ENCODE measurements at regions not wholly inside any gene's neighbourhood (a gene's known extent, or its start where the extent isn't known, plus 50 kb on each side); places are given as distances from the start of the nearest gene placed in this dataset.
"Not testable (repeated sequence)": the region's sequence is repeated elsewhere in the genome, so short reads cannot be mapped to it uniquely, and the experiment has no call there.

- DNase-seq, result no peak
Observed at GRCh38 chr10:22158426-22158825, 59.4 kb downstream of the EBLN1 start.

DNA sequence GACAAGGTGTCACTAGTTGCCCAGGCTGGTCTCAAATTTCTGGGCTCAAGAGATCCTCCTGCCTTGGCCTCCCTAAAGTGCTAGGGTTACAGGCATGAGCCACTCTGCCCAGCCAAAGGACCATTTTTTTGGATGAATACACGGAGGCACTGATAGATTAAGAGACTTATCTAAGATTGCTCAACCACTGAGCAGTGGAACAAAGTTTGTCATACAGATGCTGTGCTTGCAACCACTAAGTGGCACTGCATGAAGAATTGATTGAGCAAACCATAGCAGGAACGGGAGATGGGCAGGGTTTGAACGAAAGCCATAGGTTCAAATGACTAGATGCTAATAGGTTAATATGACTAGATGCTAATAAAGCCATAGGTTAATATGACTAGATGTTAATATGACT, 61.1 kb downstream of the EBLN1 start:
- DNase-seq, result no peak

DNA sequence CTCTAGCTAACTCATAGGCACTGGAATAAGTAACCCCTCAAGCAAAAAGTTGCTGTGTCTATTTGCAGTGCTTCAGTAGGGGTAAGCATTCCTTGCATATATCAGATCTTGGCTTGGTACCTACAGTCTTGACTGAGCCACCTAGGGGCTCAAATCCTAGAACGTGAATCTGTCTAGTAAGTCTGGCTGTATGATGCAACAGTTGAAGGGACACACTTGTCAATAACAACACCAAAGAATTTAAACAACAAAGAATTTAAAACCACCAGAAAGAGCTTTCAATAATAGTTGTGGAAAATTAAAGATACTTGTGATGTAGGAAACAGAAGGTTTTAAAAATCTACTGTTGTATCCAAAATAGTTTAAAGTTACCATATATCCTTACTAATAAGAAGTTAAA, 65.4 kb downstream of the EBLN1 start:
- DNase-seq, result no peak

DNA sequence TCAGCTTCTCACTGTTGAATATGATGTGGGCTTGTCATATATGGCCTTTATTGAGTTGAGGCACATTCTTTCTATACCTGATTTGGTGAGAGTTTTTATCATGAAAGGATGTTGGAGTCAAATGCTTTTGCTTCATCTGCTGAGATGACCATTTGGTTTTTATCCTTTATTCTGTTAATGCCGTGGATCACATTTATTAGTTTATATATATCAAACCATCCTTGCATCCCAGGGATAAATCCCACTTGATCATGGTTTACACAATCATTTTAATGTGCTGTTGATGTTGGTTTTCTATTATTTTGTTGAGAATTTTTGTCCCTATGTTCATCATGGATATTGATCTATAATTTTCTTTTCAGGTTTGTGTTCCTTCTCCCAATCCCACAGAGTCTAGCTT, 67.0 kb downstream of the EBLN1 start:
- DNase-seq, result no peak

- no peak for DNase-seq
Observed at GRCh38 chr10:22148961-22149360, 68.9 kb downstream of the EBLN1 start.

DNA sequence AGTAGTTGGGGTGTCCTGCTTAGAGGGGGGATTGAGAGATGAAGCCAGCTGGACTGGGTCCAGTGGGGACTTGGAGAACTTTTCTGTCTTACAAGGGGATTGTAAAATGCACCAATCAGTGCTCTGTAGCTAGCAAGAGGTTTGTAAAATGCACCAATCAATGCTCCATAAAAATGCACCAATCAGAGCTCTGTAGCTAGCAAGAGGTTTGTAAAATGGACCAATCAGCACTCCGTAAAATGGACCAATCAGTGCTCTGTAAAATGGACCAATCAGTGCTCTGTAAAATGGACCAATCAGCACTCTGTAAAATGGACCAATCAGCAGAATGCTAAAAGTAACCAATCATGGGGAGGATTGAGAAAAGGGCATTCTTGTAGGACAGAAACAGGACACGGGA, 71.9 kb downstream of the EBLN1 start:
- DNase-seq, result not testable (repeated sequence)

DNA sequence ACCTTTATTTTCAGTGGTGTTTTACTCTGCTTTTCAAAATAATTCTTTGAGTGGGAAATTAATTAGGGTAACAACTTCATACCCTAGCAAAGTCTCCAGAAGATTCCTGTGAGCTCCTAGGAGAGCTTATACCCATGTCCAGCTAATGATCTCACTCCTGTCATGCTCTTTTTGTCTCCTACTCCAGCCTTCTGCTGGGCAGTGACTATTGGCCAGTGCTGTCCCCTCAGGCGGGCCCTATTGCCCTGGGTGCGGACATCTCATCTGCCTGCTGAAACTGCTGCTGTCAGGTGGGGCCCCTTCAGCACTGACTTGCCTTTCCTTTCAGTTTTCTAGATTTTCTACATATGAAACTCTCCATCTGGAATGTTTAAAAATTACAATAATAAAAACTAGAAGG, 80.3 kb downstream of the EBLN1 start:
- no peak for DNase-seq

DNA sequence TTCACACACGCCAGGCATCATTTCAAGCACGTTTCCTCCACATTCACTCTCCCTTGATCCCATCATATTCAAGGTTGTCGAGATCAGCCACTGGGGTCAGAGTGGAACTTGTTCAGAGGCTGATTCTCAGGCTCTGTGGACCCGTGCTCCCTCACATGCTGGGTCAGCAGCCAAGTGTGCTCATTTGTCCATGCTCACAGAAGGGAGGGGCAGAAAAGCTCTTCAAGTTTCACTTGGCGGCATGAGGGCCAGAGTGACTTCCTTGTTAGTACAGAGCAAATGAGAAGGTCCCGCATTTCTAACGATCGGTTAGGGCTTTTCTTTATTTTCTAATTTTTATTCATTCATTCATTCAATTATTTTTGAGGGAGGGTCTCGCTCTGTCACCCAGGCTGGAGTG, 82.2 kb downstream of the EBLN1 start:
- DNase-seq, result no peak

- DNase-seq, result peak; percentile 86
Observed at GRCh38 chr10:22133749-22134624, 83.8 kb downstream of the EBLN1 start.

GRCh38 chr10:22130824-22131223, 87.0 kb downstream of the EBLN1 start:
- DNase-seq, result not testable (repeated sequence)

GRCh38 chr10:22129612-22130011, 88.2 kb downstream of the EBLN1 start:
- DNase-seq, result not testable (repeated sequence)

DNA sequence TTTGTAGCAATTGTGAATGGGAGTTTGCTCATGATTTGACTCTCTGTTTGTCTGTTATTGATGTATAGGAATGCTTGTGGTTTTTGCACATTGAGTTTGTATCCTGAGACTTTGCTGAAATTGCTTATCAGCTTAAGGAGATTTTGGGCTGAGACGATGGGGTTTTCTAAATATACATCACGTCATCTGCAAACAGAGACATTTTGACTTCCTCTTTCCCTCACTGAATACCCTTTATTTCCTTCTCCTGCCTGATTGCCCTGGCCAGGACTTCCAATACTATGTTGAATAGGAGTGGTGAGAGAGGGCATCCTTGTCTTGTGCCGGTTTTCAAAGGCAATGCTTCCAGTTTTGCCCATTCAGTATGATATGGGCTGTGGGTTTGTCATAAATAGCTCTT, 96.6 kb downstream of the EBLN1 start:
- DNase-seq, result not testable (repeated sequence)

DNA sequence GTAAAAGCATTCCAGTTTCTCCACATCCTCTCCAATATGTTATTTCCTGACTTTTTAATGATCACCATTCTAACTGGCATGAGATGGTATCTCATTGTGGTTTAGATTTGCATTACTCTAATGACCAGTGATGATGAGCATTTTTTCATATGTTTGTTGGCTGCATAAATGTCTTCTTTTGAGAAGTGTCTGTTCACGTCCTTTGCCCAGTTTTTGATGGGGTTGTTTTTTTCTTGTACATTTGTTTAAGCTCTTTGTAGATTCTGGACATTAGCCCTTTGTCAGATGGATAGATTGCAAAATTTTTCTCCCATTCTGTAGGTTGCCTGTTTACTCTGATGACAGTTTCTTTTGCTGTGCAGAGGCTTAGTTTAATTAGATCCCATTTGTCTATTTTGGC, 97.7 kb downstream of the EBLN1 start:
- not testable (repeated sequence) for DNase-seq

- DNase-seq, result not testable (repeated sequence)
Observed at GRCh38 chr10:22119575-22119974, 98.2 kb downstream of the EBLN1 start.

GRCh38 chr10:22111705-22112104, 106.1 kb downstream of the EBLN1 start:
- DNase-seq, result no peak

- no peak for DNase-seq
Observed at GRCh38 chr10:22111260-22111659, 106.6 kb downstream of the EBLN1 start.

DNA sequence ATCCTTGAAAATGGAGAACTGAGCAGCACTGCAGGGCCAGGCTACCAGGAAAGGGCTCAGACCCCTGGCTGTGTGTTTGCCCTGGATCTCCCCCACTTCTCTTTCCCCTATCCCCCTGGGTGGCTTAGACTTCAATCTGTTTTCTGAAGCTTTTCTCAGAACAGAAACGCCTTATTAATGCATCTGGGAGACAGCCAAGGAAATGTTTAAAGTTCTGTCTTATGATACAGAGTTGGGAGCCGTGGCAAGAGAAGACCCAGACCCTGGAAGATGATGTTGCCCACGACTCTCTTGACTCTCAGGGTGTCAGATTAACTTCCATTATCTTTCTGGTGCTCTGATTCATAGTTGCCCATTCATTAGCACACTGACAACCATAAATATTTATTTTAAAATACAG, 107.1 kb downstream of the EBLN1 start:
- no peak for DNase-seq

- no peak for DNase-seq
Observed at GRCh38 chr10:22105270-22105669, 101.7 kb upstream of the DNAJC1 start.

DNA sequence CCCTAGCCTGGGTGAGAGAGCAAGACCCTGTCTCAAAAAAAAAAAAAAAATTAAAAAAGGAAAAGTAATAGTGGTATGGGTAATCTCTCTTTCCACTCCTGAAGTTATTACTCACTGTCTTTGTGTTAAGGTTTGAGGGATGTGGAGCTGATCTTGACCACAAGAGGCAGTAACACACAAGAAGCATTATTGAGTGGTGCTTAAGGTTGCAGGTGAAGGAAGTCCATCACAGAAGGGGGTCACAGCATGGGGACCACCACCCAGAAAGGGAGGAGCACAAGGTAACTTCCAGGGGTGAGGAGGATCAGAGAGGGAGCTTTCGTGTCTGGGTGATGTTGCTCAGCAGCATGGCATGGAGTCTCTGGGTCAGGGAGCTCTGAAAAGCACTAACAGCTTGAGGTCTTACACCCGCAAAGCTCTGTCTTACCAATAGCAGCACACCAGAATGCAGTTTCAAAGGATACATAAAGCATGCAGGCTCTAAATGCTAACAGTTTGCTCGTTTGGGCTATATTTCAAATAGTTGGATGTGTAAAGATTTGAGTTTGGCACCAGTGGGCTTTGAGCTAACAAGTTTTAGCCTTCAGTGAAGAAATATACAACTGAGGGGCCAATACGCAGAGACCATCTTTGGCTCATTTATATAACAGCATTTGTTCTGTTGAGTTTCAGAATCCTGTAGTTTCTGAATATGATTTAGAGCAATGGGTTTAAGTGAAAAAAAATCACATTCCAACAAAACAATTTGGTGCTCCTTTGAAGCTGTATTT, 100.4 kb upstream of the DNAJC1 start:
- DNase-seq, result peak; percentile 9

DNA sequence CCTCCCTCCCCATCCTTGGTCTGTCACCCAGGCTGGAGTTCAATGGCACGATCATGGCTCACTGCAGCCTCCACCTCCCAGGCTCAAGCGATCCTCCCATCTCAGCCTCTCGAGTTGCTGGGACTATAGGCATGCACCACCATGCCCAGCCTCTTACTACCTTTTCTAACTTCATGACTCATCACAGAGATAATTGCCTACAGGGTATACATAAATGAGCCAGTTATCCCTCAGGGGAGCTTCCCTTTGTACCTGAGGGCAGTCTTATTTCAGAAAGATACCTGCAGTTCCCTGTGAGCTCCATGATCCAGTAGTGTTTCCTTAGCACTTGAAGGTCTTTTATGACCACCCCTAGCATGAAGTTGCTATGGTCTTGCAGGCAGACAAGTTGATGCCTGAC, 94.2 kb upstream of the DNAJC1 start:
- no peak for DNase-seq

GRCh38 chr10:22091260-22091659, 87.7 kb upstream of the DNAJC1 start:
- DNase-seq, result not testable (repeated sequence)

DNA sequence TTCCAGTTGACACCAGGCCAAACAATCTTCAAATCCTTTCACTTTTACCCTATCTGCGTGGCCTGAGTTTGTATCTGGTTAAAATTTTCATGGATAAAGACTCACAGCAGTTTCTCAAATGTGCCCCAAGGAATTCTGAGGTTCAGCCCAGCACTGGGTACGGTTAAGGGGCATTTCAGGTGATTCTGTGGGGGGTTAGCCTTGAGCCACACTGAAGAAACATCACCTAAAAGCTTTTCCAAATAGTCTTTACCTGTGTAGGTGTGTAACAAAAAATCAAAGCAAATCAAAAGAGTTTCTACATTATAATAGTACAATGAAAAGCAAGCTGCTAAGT, 83.8 kb upstream of the DNAJC1 start:
- no peak for DNase-seq

- no peak for DNase-seq
Observed at GRCh38 chr10:22086730-22087401, 83.3 kb upstream of the DNAJC1 start.

- not testable (repeated sequence) for DNase-seq
Observed at GRCh38 chr10:22079921-22080320, 76.4 kb upstream of the DNAJC1 start.

Data from RPMI8226 (cell line).